ENCODE measurements at regions not wholly inside any gene's neighbourhood (a gene's known extent, or its start where the extent isn't known, plus 50 kb on each side); places are given as distances from the start of the nearest gene placed in this dataset.
"Not testable (repeated sequence)": the region's sequence is repeated elsewhere in the genome, so short reads cannot be mapped to it uniquely, and the experiment has no call there.

DNA sequence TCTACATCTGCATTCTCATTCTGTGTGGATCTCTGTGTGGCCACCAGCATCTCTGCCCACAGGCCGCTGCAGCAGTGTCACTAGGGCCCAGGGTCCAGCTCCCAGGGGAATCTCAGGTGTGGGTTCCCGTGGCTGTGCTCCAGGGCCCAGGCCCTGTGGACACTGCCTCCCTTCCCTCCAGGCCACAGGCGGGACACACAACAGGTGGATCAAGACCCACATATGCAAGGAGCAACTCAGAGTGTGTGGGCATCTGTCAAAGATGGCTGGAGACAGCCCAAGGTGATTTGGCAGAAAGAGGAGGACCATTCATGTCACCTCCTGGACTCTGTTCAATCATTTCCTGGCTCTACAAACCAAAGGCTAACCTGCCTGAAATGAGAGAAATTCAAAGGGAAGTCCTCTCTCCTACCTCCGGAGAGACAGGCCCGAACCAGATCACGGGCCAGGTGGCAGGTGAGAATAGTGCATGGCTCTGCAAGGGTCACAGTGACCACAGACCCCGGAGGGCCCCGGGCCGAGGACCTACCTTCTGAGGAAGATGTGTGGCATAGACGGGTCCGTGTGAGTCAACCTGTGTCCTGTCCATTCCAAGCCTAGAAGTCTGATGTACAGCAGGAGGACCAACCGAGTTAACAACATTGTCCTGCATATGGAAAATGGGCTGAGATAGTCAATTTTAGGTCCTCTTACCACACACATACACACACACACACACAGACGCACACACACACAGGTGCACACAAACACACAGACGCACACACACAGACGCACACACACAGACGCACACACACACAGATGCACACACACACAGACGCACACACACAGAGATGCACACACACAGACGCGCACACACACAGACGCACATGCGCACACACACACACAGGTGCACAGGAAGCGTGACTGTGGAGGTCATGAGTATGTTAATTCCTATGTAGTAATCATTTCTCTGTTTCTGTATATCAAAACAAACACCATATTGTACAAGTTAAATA, 1068.5 kb downstream of the BRD1 start:
- H3K9me3 ChIP-seq (ENCODE audit: control insufficient read depth, insufficient read depth, low read depth, low read length) = no peaks in the 10 kb centered on the region
- TF ChIP-seq SCRT2 (tag by site-specific recombination; IDR thresholded peaks at IDR 0.05) (0 out of 2 replicates have a peak, but pooled peaks have one; percentile 11), ZBTB7A (tag by site-specific recombination; IDR thresholded peaks at IDR 0.05; ENCODE audit: low read depth) (no peak)
- TF ChIP-seq, protein P1, sequence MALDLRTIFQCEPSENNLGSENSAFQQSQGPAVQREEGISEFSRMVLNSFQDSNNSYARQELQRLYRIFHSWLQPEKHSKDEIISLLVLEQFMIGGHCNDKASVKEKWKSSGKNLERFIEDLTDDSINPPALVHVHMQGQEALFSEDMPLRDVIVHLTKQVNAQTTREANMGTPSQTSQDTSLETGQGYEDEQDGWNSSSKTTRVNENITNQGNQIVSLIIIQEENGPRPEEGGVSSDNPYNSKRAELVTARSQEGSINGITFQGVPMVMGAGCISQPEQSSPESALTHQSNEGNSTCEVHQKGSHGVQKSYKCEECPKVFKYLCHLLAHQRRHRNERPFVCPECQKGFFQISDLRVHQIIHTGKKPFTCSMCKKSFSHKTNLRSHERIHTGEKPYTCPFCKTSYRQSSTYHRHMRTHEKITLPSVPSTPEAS (tag by site-specific recombination; IDR thresholded peaks at IDR 0.05) = peak; percentile 96
- no peak overlapping the region for H3K4me3 ChIP-seq (ENCODE audit: low read depth, low read length)
- no peak overlapping the region for H3K27ac ChIP-seq (ENCODE audit: extremely low read depth, low read depth, low read length)
- no peaks in the 10 kb centered on the region for H3K4me1 ChIP-seq (ENCODE audit: control insufficient read depth, insufficient read depth, low read length)
- CTCF ChIA-PET = no interaction called here
- POLR2A ChIA-PET = no interaction called here
- H3K36me3 ChIP-seq (ENCODE audit: control insufficient read depth in 2 of 2, insufficient read depth in 1 of 2, low read length in 2 of 2) = no peaks in the 10 kb centered on the region

DNA sequence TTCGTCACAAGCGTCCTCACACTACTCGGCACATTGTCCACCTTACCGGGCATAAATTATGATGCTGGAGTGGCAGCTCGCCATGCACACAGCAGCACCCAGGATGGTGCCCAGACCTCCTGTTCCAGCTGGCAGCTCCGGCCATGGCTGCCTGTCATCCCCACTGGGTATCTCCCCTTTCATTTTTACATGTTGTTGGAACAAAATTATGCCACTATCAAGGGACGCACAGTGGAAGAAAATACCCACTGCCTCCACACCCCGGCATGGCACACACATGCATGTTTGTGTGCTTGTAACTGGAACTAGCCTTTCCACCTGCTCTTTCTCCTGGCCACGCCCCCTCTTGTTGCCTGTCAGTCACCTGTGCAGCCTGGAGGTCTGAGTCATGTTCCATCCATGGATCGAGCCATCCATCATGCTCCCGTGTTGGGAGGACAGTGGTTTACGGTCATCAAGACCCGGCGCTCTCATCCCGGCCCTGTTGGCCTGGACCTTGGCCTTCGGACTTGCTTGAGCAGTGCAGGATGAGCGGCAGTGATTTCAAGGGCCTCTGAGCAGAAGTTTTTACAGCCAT, 1069.6 kb downstream of the BRD1 start:
- no peaks in the 10 kb centered on the region for H3K9me3 ChIP-seq (ENCODE audit: control insufficient read depth, insufficient read depth, low read depth, low read length)
- TF ChIP-seq KLF9 (tag by site-specific recombination; IDR thresholded peaks at IDR 0.05; ENCODE audit: low read depth) (0 out of 2 replicates have a peak, but pooled peaks have one; percentile 15), ZNF660 (tag by site-specific recombination; IDR thresholded peaks at IDR 0.05) (no peak), MEIS1 (CRISPR knock-in tag; IDR thresholded peaks at IDR 0.05; ENCODE audit: borderline replicate concordance) (peak; percentile 71; the same call in 1 of the 2 replicates)
- H3K27ac ChIP-seq (ENCODE audit: extremely low read depth, low read depth, low read length) = no peak overlapping the region
- H3K36me3 ChIP-seq (ENCODE audit: control insufficient read depth in 2 of 2, insufficient read depth in 1 of 2, low read length in 2 of 2) = no peaks in the 10 kb centered on the region
- H3K4me1 ChIP-seq (ENCODE audit: control insufficient read depth, insufficient read depth, low read length) = no peaks in the 10 kb centered on the region
- CTCF ChIA-PET = no interaction called here
- no peak overlapping the region for H3K4me3 ChIP-seq (ENCODE audit: low read depth, low read length)
- POLR2A ChIA-PET = no interaction called here

DNA sequence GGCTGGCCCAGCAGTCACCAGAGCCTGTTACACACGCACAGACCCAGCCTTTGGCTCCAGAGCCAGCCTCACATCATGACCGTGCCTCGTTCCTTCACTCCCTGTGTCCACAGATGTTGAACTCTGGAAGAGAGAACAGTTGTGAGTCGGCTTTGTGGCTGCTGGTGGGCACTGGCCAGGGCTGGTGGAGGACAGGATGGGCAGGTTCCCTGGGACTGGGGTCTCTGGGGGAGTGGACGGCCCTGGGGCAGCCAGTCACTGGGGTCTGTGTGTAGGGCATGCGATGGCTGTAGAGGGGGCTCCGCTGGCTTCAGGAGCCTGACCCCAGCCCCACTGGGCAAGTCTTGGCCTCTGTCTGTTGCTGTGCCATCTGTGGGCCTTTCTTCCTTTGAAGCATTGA, 1070.1 kb downstream of the BRD1 start:
- Histone ChIP-seq H3K4me3 (ENCODE audit: low read depth, low read length) (no peak overlapping the region), H3K27ac (ENCODE audit: extremely low read depth, low read depth, low read length) (no peak overlapping the region), H3K9me3 (ENCODE audit: control insufficient read depth, insufficient read depth, low read depth, low read length) (no peaks in the 10 kb centered on the region), H3K4me1 (ENCODE audit: control insufficient read depth, insufficient read depth, low read length) (no peaks in the 10 kb centered on the region), H3K36me3 (ENCODE audit: control insufficient read depth in 2 of 2, insufficient read depth in 1 of 2, low read length in 2 of 2) (no peaks in the 10 kb centered on the region)
- no peak for TF ChIP-seq ZNF768 (tag by site-specific recombination; IDR thresholded peaks at IDR 0.05)
- TF ChIP-seq ZNF776 (tag by site-specific recombination; IDR thresholded peaks at IDR 0.05; ENCODE audit: borderline replicate concordance) = no peak
- TF ChIP-seq, protein P2, sequence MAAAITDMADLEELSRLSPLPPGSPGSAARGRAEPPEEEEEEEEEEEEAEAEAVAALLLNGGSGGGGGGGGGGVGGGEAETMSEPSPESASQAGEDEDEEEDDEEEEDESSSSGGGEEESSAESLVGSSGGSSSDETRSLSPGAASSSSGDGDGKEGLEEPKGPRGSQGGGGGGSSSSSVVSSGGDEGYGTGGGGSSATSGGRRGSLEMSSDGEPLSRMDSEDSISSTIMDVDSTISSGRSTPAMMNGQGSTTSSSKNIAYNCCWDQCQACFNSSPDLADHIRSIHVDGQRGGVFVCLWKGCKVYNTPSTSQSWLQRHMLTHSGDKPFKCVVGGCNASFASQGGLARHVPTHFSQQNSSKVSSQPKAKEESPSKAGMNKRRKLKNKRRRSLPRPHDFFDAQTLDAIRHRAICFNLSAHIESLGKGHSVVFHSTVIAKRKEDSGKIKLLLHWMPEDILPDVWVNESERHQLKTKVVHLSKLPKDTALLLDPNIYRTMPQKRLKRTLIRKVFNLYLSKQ (tag by site-specific recombination; IDR thresholded peaks at IDR 0.05; ENCODE audit: borderline replicate concordance) = no peak
- no peak for TF ChIP-seq ZNF701 (tag by site-specific recombination; IDR thresholded peaks at IDR 0.05)
- TF ChIP-seq ZNF311 (tag by site-specific recombination; IDR thresholded peaks at IDR 0.05; ENCODE audit: borderline replicate concordance) = no peak
- no peak for TF ChIP-seq ZNF404 (tag by site-specific recombination; IDR thresholded peaks at IDR 0.05)
- TF ChIP-seq ZNF426 (tag by site-specific recombination; IDR thresholded peaks at IDR 0.05) = no peak
- no peak for TF ChIP-seq SALL2 (tag by site-specific recombination; IDR thresholded peaks at IDR 0.05; ENCODE audit: borderline replicate concordance)
- TF ChIP-seq, protein P3, sequence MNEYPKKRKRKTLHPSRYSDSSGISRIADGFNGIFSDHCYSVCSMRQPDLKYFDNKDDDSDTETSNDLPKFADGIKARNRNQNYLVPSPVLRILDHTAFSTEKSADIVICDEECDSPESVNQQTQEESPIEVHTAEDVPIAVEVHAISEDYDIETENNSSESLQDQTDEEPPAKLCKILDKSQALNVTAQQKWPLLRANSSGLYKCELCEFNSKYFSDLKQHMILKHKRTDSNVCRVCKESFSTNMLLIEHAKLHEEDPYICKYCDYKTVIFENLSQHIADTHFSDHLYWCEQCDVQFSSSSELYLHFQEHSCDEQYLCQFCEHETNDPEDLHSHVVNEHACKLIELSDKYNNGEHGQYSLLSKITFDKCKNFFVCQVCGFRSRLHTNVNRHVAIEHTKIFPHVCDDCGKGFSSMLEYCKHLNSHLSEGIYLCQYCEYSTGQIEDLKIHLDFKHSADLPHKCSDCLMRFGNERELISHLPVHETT (tag by site-specific recombination; IDR thresholded peaks at IDR 0.05) = no peak
- TF ChIP-seq PRDM1 (tag by site-specific recombination; IDR thresholded peaks at IDR 0.05) = no peak
- TF ChIP-seq ZNF830 (tag by site-specific recombination; IDR thresholded peaks at IDR 0.05; ENCODE audit: low read depth) = no peak
- no peak for TF ChIP-seq ZNF324 (tag by site-specific recombination; IDR thresholded peaks at IDR 0.05)
- TF ChIP-seq HOXA7 (CRISPR knock-in tag; IDR thresholded peaks at IDR 0.05; ENCODE audit: borderline replicate concordance) = no peak
- no peak for TF ChIP-seq WT1 (tag by site-specific recombination; IDR thresholded peaks at IDR 0.05)
- TF ChIP-seq ZBTB8A (tag by site-specific recombination; IDR thresholded peaks at IDR 0.05) = no peak
- ChIA-PET CTCF (no interaction called here), POLR2A (no interaction called here)

DNA sequence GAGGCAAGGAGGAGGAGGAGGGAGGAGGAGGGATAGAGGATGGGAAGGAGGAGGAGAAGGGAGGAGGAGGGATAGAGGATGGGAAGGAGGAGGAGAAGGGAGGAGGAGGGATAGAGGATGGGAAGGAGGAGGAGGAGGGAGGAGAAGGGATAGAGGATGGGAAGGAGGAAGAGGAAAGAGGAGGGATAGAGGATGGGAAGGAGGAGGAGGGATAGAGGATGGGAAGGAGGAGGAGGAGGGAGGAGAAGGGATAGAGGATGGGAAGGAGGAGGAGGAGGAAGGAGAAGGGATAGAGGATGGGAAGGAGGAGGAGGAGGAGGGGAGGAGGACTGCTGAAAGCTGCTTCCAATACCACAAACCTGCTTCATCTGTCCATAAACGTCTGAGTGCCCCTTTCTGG, 1070.5 kb downstream of the BRD1 start:
- H3K36me3 ChIP-seq (ENCODE audit: control insufficient read depth in 2 of 2, insufficient read depth in 1 of 2, low read length in 2 of 2); H3K9me3 ChIP-seq (ENCODE audit: control insufficient read depth, insufficient read depth, low read depth, low read length); H3K4me3 ChIP-seq (ENCODE audit: low read depth, low read length); POLR2A ChIA-PET; H3K4me1 ChIP-seq (ENCODE audit: control insufficient read depth, insufficient read depth, low read length); H3K27ac ChIP-seq (ENCODE audit: extremely low read depth, low read depth, low read length); CTCF ChIA-PET: not testable (repeated sequence)
